NOMO-1 treated with dmso at 0.1 percent for 144 hours (cell line): ENCODE measurements at regions not wholly inside any gene's neighbourhood (a gene's known extent, or its start where the extent isn't known, plus 50 kb on each side); places are given as distances from the start of the nearest gene placed in this dataset.

ENCODE experiments used
- DNase-seq: peaks from one replicate; lab custom pipeline; 2025; ENCODE audit not compliant: unreplicated experiment; lab: John Stamatoyannopoulos, UW

DNA sequence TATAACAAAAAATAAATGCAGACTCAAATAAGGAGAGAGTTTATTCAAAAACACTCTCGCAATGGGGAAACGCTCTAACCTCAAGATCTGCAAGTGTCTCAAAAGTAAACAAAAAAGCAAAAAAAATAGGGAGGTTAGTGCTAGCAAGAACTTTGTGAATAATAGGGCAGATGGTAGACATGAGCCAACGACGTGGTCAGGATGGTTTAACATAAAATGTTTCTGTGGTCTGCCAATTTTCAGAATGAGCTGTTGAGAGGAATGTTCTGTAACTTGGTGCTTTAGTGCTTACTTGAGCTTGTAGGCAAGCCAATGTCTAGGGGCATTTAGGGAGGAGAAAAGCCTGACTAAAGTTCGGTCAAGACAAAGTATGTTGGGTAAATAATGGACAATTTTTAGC is 1813.9 kb upstream of the CDH6 start:
- DNase-seq, result no peak

GRCh38 chr5:29378104-29378503 is 1815.4 kb upstream of the CDH6 start:
- DNase-seq, result no peak

DNA sequence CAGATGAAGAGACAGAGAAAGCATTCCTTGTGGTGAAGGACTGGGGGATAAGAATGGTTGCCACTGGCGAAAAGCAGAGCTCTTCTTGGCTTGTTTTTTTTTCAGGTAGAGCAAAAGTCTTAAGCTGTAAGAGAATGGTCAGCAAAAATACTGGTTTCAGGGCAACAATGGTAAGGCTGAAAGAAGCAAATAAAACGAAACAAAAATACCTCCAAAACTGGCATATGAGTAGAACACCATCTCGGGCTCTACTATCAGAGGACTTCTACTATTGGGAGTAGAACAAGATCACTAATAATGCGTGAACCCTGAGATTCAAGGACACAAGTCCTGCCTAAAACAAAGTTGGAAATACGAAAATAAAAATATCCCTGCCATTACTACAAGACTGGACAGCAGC is 1823.2 kb upstream of the CDH6 start:
- DNase-seq, result no peak

DNA sequence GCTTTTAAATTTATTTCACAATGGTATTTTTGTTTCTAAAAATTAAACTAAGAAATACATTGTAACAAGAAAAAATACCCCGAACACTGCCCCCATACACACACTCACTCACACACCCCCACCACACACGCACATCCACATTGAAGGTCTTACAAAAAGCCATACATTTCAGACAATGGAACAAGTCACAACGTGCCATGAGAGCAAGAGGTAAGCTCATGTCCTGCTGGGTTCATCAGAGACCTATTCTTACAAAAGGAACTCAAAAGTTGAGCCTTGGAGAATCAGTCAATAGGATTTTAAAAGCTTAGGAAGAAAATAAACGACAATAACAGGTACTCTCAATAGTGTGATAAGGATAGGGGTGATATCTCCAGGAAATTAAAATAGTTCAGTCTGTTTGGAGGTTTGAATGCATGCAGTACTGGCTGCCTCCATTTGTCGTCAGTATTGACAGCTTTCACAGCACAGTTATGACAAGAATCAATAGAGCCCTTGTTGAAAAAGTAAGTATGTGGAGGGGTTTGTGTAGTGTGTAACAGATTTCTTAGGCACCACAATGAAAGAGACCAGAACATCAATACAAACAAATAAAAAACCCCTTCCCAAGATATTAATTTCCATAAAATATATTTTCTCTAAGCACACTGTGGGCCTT is 1826.2 kb upstream of the CDH6 start:
- DNase-seq, result no peak

GRCh38 chr5:29351170-29351569 is 1842.3 kb upstream of the CDH6 start:
- no peak for DNase-seq

- no peak for DNase-seq
Observed at GRCh38 chr5:29337030-29337429, 1856.5 kb upstream of the CDH6 start.

DNA sequence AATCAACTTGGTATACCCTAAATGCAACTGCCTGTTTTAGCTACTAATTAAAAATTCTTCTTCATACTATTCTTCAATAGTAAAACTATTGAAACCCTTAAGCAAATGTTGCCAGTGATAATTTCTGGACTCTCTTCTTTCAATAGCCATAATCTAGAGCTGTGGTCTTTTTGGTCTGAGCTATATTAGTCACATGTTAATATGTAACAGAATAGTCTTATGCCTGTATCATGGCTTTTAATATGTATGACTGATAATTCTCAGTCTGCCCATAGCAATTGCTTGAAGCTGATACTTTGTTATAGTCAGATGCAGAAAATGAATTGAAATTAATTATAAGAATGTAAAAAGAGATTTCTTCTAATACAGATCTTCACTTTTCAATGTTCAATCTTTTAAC is 1871.9 kb upstream of the CDH6 start:
- no peak for DNase-seq

GRCh38 chr5:29309359-29309758 is 1884.1 kb upstream of the CDH6 start:
- DNase-seq, result no peak

GRCh38 chr5:29307478-29307877 is 1886.0 kb upstream of the CDH6 start:
- DNase-seq, result no peak

DNA sequence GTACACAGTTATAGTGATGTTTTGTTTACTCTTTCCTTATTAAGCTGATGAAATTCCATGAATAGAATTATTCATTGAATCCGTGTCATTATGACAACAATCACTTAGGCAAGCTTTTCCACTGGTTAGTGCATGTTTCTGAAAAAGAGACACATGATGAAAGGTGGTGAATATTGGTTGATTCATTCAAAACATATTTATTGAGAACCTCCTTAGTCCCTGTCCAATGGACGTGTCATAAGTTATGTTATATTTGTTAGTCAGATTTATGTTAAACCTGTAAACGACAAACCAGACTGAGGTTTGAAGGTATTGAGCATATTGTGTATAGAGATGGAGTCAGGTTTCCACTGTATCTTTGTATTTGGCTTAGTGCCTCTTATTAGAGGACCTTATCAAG is 1888.9 kb upstream of the CDH6 start:
- DNase-seq, result no peak

GRCh38 chr5:29296548-29296947 is 1896.9 kb upstream of the CDH6 start:
- DNase-seq, result no peak

GRCh38 chr5:29277642-29278041 is 1915.8 kb upstream of the CDH6 start:
- no peak for DNase-seq

DNA sequence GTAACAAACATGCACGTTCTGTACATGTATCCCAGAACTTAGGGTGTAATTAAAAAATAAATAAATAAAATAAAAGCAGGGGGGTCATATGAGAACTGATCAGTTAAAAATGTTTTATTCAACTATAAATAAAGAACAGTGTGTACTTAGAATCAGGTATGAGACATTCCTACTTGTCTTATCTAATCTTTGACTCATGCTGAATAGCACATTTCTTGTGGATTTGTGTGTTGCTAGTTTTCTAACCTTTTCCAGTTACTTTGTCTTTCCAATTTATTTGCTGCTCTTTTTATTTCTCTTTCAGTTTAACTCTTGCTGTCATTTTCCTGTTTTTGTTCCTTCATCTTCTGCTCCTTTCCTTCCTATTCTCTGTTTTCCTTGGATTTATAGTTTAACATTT is 1917.1 kb upstream of the CDH6 start:
- DNase-seq, result no peak

DNA sequence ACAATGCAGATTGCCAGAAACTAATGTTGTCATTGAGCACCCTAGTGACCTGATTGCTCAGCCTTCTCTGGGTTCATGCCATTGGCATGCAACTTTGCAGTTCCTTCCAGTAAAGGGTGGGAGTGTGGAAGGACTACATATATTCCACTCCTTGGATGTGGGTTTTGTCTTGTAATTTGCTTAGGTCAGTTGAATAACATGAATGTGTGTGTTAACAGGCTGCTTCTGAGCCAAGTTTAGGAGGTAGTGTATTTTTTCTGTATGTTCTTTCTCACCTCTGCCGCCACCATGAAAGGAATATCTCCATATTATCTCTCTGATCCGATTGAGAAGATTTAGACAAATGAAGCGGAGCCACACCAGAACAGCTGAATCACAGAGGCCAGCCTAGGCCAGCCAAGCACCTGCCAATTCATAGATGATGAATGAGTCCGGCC is 1929.6 kb upstream of the CDH6 start:
- DNase-seq, result no peak

DNA sequence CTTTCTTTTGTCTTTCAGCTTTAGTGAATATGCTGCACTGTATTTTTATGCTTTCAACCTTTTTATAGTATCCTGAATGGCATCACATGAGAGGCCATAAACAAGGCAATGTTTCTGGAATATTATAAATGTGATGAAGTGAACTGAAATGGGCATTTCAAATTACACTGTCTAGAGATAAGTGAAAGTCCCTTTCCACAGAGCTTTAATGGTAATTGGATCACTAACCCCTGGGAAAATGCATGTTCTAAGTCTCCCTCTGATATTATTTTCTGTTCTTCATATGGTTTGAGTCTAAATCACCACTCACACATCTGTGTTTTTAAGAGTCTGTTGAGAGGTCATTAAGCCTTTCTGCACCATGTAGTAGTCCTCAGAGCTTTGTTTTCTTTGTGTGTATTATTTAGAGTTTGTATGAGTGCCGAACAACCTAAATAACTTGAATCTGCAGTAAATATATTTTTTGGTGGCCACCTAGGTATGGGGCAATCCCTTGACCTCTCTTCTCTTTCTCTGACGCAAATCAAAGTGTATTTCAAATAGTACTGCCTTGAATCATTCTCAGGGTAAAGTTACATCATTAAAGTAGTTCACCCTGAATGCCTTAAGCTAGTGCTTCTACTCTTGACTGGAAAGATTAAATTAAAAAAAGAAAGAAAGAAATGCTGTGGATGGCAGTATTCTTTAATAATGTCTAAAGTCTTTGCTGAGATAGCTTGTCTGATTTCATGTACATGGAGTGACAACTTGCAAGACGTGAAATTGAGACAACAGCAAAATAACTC is 1931.0 kb upstream of the CDH6 start:
- DNase-seq, result no peak

- DNase-seq, result no peak
Observed at GRCh38 chr5:29261213-29261612, 1932.3 kb upstream of the CDH6 start.

DNA sequence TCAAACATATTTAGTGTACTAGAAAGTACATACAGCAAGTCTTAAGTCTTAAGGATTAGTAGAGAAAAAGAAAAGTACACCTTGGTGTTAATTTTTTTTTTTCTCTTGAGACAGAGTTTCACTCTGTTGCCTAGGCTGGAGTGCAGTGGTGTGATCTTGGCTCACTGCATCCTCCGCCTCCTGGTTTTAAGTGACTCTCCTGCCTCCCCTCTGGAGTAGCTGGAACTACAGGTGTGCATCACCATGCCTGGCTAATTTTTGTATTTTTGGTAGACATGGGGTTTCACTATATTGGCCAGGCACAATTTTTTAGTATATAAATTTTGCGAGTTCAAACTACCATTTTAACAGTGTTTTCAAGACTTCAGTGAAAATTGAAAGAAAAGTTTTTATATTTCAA is 1941.1 kb upstream of the CDH6 start:
- no peak for DNase-seq

DNA sequence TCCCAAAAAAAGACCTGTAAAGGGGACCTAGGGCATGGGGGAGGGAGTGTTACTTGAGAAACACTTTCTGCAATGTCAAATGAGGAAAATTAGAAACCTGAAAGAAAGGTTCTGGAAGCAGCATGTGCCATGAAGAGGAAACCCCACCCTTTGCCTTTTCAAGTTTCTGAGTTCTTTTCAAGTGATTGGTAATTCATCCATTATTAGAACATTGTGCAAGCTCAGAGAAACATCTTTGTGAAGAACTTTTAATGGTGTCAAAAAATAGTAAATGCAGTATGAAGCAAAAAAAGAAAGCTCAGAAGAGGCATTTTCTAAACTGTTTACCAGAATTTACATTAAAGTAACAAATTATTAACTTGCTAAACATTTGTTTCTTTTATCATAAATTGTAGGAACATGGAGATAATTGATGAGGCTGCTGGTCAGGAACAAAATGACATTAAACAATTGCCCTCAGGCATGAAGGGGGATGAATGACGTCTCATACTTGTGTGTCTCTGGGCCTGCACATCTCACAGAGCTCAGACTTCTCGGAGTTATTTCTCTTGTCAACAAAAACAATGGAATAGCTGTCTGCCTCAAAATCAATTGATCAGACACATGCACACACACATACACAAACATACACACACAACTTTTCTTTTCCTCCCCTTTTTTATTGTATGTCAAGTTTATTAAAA is 1946.0 kb upstream of the CDH6 start:
- DNase-seq, result no peak

DNA sequence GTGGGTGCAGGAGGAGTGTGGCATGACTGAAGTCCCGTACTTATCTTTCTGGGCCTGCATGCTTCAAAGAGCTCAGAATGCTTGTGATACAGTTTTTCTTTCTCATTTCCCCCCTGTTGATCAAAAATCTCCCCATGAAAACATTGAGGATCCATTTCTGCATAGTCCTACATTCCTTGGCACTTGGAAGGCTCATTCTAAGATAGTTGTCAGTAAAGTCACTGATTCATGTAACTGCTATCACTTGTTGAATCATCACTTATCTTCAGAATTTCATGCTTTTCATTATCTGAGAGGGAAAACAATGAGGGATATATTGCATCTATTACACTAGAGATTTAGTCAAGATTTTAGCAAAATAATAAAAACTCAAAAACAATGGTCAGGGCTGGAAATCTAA is 1953.1 kb upstream of the CDH6 start:
- no peak for DNase-seq

DNA sequence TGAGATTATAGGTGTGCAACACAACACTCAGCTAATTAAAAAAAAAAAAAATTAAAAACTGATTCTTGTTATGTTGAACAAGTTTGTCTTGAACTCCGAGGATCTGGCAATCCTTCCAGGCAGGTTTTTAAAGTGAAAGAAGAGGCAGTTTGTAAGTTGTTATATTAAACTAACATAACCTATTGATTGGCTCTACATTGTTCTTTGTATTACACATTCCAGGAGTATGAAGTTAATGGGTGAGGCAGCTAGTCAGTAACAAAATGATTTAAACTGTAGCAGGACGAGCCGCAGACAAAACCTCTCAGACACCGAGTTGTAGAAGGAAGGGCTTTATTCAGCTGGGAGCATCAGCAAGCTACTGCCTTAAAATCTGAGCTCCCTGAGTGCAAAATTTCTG is 1953.9 kb upstream of the CDH6 start:
- DNase-seq, result no peak

DNA sequence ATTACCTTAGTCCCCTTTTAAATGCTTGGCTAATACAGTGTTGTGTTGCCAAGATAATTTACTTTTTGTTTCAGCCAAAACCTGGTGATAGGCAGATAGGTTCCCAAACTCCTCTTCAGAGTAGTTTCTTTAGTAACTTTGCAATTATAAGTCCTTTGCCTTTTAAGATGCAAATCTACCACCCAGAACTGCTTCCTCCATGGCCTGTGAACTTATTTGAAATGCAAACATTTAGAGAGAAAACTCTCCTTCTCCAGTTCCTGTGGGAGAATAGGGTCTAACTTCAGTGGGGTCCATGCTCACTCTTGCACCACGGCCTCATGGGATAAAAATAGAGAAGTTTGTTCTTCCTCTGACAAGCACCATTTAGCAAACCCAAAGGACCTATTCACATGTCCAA is 1955.4 kb upstream of the CDH6 start:
- no peak for DNase-seq

GRCh38 chr5:29231154-29231553 is 1962.3 kb upstream of the CDH6 start:
- no peak for DNase-seq
